Esophagus muscularis mucosa (tissue), 4 donors: ENCODE measurements at regions not wholly inside any gene's neighbourhood (a gene's known extent, or its start where the extent isn't known, plus 50 kb on each side); places are given as distances from the start of the nearest gene placed in this dataset.

Experiments
- DNase-seq: peaks from one replicate; pipeline ENCODE4 v3.0.0-alpha.2; 2017; ENCODE audit errors: extremely low spot score
- H3K27ac ChIP-seq, 4 donors: fragments of 200-600 bp; sonication (generic); replicated peaks in 1 of 4; 1 replicate in 3 of 4; 2 replicates in 1 of 4; pipeline ENCODE4 v1.5.1; 2016 to 2019; ENCODE audit warnings: mild to moderate bottlenecking in 1 of 4
- H3K27me3 ChIP-seq, 4 donors: fragments of 200-600 bp; sonication (generic); one replicate each; pipeline versions ENCODE4 v1.5.1 to v1.6.0; 2016 to 2019
- H3K36me3 ChIP-seq, 4 donors: fragments of 200-600 bp; sonication (generic); one replicate each; pipeline ENCODE4 v1.5.1; 2016 to 2019
- H3K4me1 ChIP-seq, 4 donors: fragments of 200-600 bp; sonication (generic); one replicate each; pipeline ENCODE4 v1.5.1; 2016 to 2019
- H3K4me3 ChIP-seq, 4 donors: fragments of 200-600 bp; sonication (generic); 1 replicate in 2 of 4; 2 replicates in 2 of 4; pipeline ENCODE4 v1.5.1; 2016 to 2019; ENCODE audit warnings: mild to moderate bottlenecking in 4 of 4, moderate library complexity in 1 of 4
- H3K9me3 ChIP-seq, 4 donors: fragments of 200-600 bp; sonication (generic); 1 replicate in 3 of 4; 2 replicates in 1 of 4; pipeline ENCODE4 v1.5.1; 2016 to 2019
- CTCF ChIP-seq, 3 experiments: fragments of 200-600 bp in 2 of 3; fragments of 450-650 bp in 1 of 3; sonication (generic) in 2 of 3; IDR thresholded peaks; one replicate each; pipeline ENCODE4 v1.5.1; 2017 to 2019; ENCODE audit warnings: antibody characterized with exemption in 3 of 3, mild to moderate bottlenecking in 2 of 3, moderate library complexity in 1 of 3
- EP300 ChIP-seq: sonication (generic); formaldehyde crosslinking; IDR thresholded peaks from one replicate; pipeline ENCODE4 v1.6.1; 2017; ENCODE audit warnings: antibody characterized with exemption
- POLR2A ChIP-seq: fragments of 450-650 bp; IDR thresholded peaks from one replicate; pipeline ENCODE4 v1.6.1; 2017; ENCODE audit warnings: antibody characterized with exemption, moderate library complexity, mild to moderate bottlenecking, low read depth
- POLR2AphosphoS5 ChIP-seq, 2 donors: sonication (generic); formaldehyde crosslinking; IDR thresholded peaks; one replicate each; pipeline ENCODE4 v1.6.1; 2017; ENCODE audit warnings: antibody characterized with exemption in 2 of 2
- WGBS: methylation state at CpG from one replicate; pipeline ENCODE4 v1.1.5; 2018; 5-methylcytosine and 5-hydroxymethylcytosine counted together
- intact Hi-C: fragments of 100-400 bp; cut with DNase I; formaldehyde crosslinking; loops from one replicate; pipeline ENCODE4 v1.15.1; 2023

- H3K36me3 ChIP-seq, result no peaks in the 10 kb centered on the region
- no peak overlapping the region for H3K4me3 ChIP-seq
- no peaks in the 10 kb centered on the region for H3K4me1 ChIP-seq
- no peak overlapping the region for H3K27ac ChIP-seq
- TF ChIP-seq EP300, result no peak
- TF ChIP-seq POLR2A, result no peak
- TF ChIP-seq POLR2AphosphoS5 (IDR thresholded peaks at IDR 0.05), result no peak
- TF ChIP-seq CTCF (IDR thresholded peaks at IDR 0.05), result no peak
- H3K9me3 ChIP-seq, result peaks cover 0 to 27% (median 17%) of the 10 kb centered on the region in 4 donors
- WGBS, result 85% methylated on average over 6 of the region's 6 CpGs
- intact Hi-C loops, result no loop called here
- no peak for DNase-seq
- no peaks in the 10 kb centered on the region for H3K27me3 ChIP-seq
Observed at GRCh38 chr11:70510571-70510970, 112.2 kb downstream of the CTTN start.

GRCh38 chr11:70511345-70511744 lies 113.0 kb downstream of the CTTN start:
- no peak for TF ChIP-seq EP300
- no peak for TF ChIP-seq POLR2A
- no peak for TF ChIP-seq CTCF (IDR thresholded peaks at IDR 0.05)
- TF ChIP-seq POLR2AphosphoS5 (IDR thresholded peaks at IDR 0.05), result no peak
- no peaks in the 10 kb centered on the region for H3K4me1 ChIP-seq
- no peak overlapping the region for H3K4me3 ChIP-seq
- H3K27me3 ChIP-seq, result no peaks in the 10 kb centered on the region
- intact Hi-C loops, result no loop called here
- H3K27ac ChIP-seq, result no peak overlapping the region
- H3K9me3 ChIP-seq, result peaks cover 0 to 27% (median 17%) of the 10 kb centered on the region in 4 donors
- WGBS, result 90% methylated on average over 1 of the region's 1 CpG
- DNase-seq, result no peak
- no peaks in the 10 kb centered on the region for H3K36me3 ChIP-seq

GRCh38 chr11:70512716-70513115 lies 114.4 kb downstream of the CTTN start:
- Histone ChIP-seq H3K27ac (no peak overlapping the region), H3K4me1 (no peaks in the 10 kb centered on the region), H3K27me3 (no peaks in the 10 kb centered on the region), H3K4me3 (no peak overlapping the region), H3K36me3 (no peaks in the 10 kb centered on the region), H3K9me3 (peaks cover 0 to 27% (median 17%) of the 10 kb centered on the region in 4 donors)
- no peak for TF ChIP-seq POLR2AphosphoS5 (IDR thresholded peaks at IDR 0.05)
- no peak for TF ChIP-seq CTCF (IDR thresholded peaks at IDR 0.05)
- no peak for TF ChIP-seq EP300
- TF ChIP-seq POLR2A, result no peak
- intact Hi-C loops, result no loop called here
- DNase-seq, result no peak

DNA sequence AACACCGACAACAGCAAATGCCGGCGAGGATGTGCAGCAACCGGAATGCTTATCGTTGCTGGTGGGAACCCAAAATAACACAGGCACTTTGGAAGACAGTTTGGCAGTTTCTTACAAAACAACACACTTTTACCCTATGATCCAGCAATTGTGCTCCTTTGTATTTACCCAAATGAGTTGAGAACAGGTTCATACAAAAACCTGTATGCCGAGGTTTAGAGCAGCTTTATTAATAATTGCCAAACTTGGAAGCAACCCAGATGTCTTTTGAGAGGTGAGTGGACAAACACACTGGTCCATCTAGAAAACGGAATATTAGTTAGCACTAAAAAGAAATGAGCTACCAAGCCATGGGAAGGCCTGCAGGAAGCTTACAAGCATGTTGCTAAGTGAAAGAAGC lies 118.9 kb downstream of the CTTN start:
- no peak overlapping the region for H3K4me3 ChIP-seq
- 94% methylated on average over 7 of the region's 7 CpGs for WGBS
- no peaks in the 10 kb centered on the region for H3K36me3 ChIP-seq
- intact Hi-C loops, result no loop called here
- H3K27ac ChIP-seq, result no peak overlapping the region
- no peaks in the 10 kb centered on the region for H3K4me1 ChIP-seq
- H3K27me3 ChIP-seq, result peaks cover 0 to 3% (median 0%) of the 10 kb centered on the region in 4 donors
- no peak for DNase-seq
- TF ChIP-seq POLR2A (no peak), POLR2AphosphoS5 (IDR thresholded peaks at IDR 0.05) (no peak), CTCF (IDR thresholded peaks at IDR 0.05) (no peak), EP300 (no peak)
- H3K9me3 ChIP-seq, result peaks cover 0 to 17% (median 12%) of the 10 kb centered on the region in 4 donors
